ENCODE measurements at regions not wholly inside any gene's neighbourhood (a gene's known extent, or its start where the extent isn't known, plus 50 kb on each side); places are given as distances from the start of the nearest gene placed in this dataset.

DNA sequence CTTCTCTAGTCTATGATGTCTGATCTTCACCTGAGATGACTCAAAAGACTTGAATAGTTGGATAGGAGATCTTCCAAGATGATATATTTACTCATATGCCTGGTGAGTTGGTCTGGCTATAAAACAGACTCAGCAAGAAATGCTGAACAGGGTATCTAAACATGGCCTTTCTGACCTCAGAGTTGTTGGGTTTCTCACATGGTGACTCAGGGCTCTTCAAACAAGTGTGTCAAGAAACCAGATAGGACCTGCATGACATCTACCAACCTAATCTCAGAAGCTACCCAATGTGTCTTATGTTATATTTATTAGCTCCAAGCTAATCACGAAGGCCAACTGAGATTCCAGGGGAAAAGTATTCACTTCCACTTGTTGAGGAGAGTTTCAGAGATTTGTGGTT lies 1477.3 kb downstream of the CDH8 start:
- intact Hi-C loops (cut with DNase I; ENCODE audit: low total_unique reads) = no loop called here
- Histone ChIP-seq H3K27ac (no peak overlapping the region), H3K36me3 (no peaks in the 10 kb centered on the region), H3K4me1 (no peaks in the 10 kb centered on the region), H3K9me3 (peaks cover 0 to 10% (median 2%) of the 10 kb centered on the region in 8 donors), H3K4me3 (no peak overlapping the region), H3K27me3 (replicated peaks in 1 of 7) (no peaks in the 10 kb centered on the region)
- DNase-seq = no peak
- no peak for TF ChIP-seq POLR2AphosphoS5 (IDR thresholded peaks at IDR 0.05)
- TF ChIP-seq POLR2A (IDR thresholded peaks at IDR 0.05) = no peak
- TF ChIP-seq, protein P1, sequence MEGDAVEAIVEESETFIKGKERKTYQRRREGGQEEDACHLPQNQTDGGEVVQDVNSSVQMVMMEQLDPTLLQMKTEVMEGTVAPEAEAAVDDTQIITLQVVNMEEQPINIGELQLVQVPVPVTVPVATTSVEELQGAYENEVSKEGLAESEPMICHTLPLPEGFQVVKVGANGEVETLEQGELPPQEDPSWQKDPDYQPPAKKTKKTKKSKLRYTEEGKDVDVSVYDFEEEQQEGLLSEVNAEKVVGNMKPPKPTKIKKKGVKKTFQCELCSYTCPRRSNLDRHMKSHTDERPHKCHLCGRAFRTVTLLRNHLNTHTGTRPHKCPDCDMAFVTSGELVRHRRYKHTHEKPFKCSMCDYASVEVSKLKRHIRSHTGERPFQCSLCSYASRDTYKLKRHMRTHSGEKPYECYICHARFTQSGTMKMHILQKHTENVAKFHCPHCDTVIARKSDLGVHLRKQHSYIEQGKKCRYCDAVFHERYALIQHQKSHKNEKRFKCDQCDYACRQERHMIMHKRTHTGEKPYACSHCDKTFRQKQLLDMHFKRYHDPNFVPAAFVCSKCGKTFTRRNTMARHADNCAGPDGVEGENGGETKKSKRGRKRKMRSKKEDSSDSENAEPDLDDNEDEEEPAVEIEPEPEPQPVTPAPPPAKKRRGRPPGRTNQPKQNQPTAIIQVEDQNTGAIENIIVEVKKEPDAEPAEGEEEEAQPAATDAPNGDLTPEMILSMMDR (IDR thresholded peaks at IDR 0.05 in 8 of 11, conservative IDR thresholded peaks at IDR 0.05 in 3 of 11) = no peak
- 63 to 84% (median 75%) methylated on average over 1 of the region's 1 CpG for WGBS, 5 donors

DNA sequence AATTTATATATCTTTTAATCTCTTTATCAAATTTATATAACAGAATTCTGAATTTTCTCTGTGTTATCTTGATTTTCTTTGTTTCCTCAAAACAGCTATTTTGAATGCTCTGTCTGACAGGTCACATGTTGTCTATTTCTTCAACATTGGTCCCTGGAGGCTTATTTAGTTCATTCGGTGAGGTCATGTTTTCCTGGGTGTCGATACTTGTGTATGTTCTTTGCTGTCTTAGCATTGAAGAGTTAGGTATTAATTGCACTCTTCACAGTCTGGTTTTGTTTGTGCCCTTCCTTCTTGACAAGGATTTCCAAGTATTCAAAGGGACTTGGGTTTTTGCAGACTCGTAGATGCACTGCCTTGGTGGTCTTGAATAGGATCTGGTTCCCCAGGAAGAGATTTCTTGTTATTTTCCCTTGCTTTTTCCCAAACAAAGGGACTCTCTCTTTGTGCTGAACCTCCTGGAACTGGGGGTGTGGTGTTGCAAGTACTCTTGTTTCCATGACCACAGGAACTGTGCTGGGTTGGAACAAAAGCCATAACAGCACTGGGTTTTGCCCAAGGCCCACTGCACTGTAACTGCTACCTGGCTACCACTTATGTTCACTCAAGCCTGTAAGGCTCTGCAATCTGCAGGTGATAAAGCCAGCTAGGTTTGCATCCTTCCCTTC lies 1483.0 kb downstream of the CDH8 start:
- Histone ChIP-seq H3K36me3 (no peaks in the 10 kb centered on the region), H3K27me3 (replicated peaks in 1 of 7) (no peaks in the 10 kb centered on the region), H3K27ac (no peak overlapping the region), H3K4me1 (no peaks in the 10 kb centered on the region), H3K4me3 (no peak overlapping the region), H3K9me3 (peaks cover 0 to 14% (median 2%) of the 10 kb centered on the region in 8 donors)
- 64 to 87% (median 81%) methylated on average over 3 of the region's 3 CpGs for WGBS, 5 donors
- DNase-seq = no peak
- TF ChIP-seq, protein P1 (IDR thresholded peaks at IDR 0.05 in 8 of 11, conservative IDR thresholded peaks at IDR 0.05 in 3 of 11) = no peak
- no peak for TF ChIP-seq POLR2A (IDR thresholded peaks at IDR 0.05)
- TF ChIP-seq POLR2AphosphoS5 (IDR thresholded peaks at IDR 0.05) = no peak
- intact Hi-C loops (cut with DNase I; ENCODE audit: low total_unique reads) = no loop called here

DNA sequence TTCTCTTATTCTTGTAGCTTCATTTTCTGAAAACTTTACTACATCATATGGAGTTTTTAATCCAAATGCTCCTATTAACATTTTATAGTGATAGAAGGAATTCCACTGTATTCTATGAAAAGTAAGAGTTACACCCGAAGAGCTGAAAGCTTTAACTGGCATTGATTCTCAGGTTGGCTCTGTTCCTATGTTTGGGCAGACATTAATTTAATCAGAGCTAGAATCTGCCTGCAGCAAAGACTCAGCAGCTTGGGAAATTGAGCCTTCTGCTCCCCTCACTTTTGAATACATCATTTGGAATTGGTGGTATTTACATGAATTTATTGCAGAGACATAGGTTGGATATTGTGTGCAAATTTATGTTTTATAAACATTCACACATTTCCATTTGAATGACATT lies 1494.7 kb downstream of the CDH8 start:
- TF ChIP-seq POLR2AphosphoS5 (IDR thresholded peaks at IDR 0.05) (no peak), POLR2A (IDR thresholded peaks at IDR 0.05) (no peak)
- TF ChIP-seq, protein P1 (IDR thresholded peaks at IDR 0.05 in 8 of 11, conservative IDR thresholded peaks at IDR 0.05 in 3 of 11) = no peak
- Histone ChIP-seq H3K4me1 (no peaks in the 10 kb centered on the region), H3K27me3 (replicated peaks in 1 of 7) (no peaks in the 10 kb centered on the region), H3K9me3 (peaks cover 0 to 33% (median 11%) of the 10 kb centered on the region in 8 donors), H3K4me3 (no peak overlapping the region), H3K27ac (no peak overlapping the region), H3K36me3 (no peaks in the 10 kb centered on the region)
- no peak for DNase-seq
- 68 to 83% (median 74%) methylated on average over 1 of the region's 1 CpG for WGBS, 5 donors
- intact Hi-C loops (cut with DNase I; ENCODE audit: low total_unique reads) = no loop called here

DNA sequence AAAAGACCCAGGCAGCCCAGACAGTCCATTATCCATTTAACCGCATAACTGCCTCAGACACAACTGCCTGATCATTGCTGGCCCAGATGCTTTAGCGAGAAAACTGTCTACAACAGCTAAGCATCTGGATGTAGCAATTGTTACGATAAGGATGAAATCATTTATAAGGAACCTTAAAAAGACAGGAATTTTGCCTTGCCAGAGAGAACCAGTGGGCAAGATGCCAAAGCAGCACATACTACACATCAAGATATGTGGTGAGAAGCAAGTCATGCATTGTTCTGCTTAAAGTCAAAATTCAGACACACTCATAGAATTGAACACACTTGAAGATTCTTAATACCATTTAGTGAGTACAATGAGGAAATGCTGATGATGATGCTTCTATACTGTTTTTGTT lies 1525.3 kb downstream of the CDH8 start:
- H3K4me1 ChIP-seq = no peaks in the 10 kb centered on the region

More for the DNA sequence above, 1525.3 kb downstream of the CDH8 start:
- H3K36me3 ChIP-seq = no peaks in the 10 kb centered on the region
- no peak overlapping the region for H3K27ac ChIP-seq
- no peaks in the 10 kb centered on the region for H3K27me3 ChIP-seq (replicated peaks in 1 of 7)
- intact Hi-C loops (cut with DNase I; ENCODE audit: low total_unique reads) = no loop called here
- TF ChIP-seq, protein P1 (IDR thresholded peaks at IDR 0.05 in 8 of 11, conservative IDR thresholded peaks at IDR 0.05 in 3 of 11) = no peak
- TF ChIP-seq POLR2A (IDR thresholded peaks at IDR 0.05) = no peak
- TF ChIP-seq POLR2AphosphoS5 (IDR thresholded peaks at IDR 0.05) = no peak
- H3K9me3 ChIP-seq = peaks cover 0 to 11% (median 3%) of the 10 kb centered on the region in 8 donors
- no peak overlapping the region for H3K4me3 ChIP-seq
- WGBS, 5 donors = 80 to 96% (median 92%) methylated on average over 3 of the region's 3 CpGs
- no peak for DNase-seq
